ENCODE measurements at regions not wholly inside any gene's neighbourhood (a gene's known extent, or its start where the extent isn't known, plus 50 kb on each side); places are given as distances from the start of the nearest gene placed in this dataset.

DNA sequence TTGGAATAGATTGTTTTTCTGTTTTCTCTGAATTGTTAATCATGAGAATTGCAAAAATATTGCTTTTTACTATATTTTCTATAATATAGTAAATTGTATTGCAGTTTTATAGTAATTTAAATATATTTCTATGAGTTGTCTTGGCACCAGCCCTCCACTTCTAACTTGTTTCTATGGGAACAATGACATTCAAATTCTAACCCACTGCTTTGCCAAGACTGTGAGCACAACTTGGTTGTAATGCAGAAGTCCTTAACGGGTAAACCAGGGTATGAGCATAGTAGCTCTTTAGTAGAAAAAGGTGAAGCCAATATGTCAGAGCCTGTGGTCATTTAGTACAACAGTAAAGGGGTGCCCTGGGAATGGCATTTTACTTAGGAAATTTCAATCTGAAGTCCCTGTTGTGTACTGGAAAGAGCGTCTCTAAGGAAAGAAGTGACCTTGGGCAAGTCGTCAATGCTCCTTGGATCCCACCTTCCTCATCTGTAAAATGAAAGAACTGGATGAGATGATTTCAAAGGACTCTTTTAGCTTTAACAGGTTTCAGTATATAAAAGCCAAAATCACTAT lies 283.3 kb downstream of the ATP23 start:
- H3K36me3 ChIP-seq (replicated peaks): no peaks in the 10 kb centered on the region
- no peak overlapping the region for H3K27ac ChIP-seq
- DNase-seq: no peak
- no peaks in the 10 kb centered on the region for H3K27me3 ChIP-seq (replicated peaks)
- no peak overlapping the region for H3K4me3 ChIP-seq (ENCODE audit: low read depth, low read length)
- in situ Hi-C loops (cut with HindIII; ENCODE audit: low pct_ligation_motif_present, low sequenced_read_pairs): no loop called here
- TF ChIP-seq, protein P1, sequence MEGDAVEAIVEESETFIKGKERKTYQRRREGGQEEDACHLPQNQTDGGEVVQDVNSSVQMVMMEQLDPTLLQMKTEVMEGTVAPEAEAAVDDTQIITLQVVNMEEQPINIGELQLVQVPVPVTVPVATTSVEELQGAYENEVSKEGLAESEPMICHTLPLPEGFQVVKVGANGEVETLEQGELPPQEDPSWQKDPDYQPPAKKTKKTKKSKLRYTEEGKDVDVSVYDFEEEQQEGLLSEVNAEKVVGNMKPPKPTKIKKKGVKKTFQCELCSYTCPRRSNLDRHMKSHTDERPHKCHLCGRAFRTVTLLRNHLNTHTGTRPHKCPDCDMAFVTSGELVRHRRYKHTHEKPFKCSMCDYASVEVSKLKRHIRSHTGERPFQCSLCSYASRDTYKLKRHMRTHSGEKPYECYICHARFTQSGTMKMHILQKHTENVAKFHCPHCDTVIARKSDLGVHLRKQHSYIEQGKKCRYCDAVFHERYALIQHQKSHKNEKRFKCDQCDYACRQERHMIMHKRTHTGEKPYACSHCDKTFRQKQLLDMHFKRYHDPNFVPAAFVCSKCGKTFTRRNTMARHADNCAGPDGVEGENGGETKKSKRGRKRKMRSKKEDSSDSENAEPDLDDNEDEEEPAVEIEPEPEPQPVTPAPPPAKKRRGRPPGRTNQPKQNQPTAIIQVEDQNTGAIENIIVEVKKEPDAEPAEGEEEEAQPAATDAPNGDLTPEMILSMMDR (IDR thresholded peaks at IDR 0.05; ENCODE audit: low read depth, low read length, missing control alignments): no peak

DNA sequence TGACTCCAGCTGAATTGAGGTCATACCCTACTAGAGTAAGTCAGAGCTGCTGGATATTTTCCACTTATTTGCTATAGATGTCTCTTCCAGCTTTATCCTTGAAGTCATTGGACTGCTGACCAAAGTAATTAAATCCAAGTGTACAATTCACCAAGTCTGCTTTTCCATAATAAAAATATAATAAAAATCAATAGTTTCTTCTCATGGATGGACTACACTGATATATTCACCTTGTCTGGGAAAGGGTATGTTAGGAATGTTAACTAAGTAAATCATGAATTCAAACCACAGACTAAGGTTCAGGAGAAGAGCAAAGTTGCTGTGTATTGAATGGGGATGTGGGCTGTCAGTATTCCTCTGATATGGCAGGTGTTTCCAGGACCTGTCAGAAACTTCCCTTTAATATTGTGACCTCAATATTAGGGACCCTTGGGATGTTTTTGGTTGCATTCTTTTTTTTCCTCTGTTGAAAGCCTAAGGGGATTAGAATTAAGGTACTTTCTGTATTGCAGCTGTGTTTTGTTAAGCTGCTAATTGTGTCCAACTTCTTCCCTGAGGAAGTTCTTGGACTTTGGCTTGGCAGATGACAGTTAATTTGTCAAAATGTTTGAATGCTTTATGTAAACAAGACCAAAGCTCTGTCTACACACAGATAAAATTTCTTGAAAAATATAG lies 284.0 kb downstream of the ATP23 start:
- TF ChIP-seq, protein P1 (IDR thresholded peaks at IDR 0.05; ENCODE audit: low read depth, low read length, missing control alignments): no peak
- H3K36me3 ChIP-seq (replicated peaks): no peaks in the 10 kb centered on the region
- H3K27ac ChIP-seq: no peak overlapping the region
- in situ Hi-C loops (cut with HindIII; ENCODE audit: low pct_ligation_motif_present, low sequenced_read_pairs): no loop called here
- no peak overlapping the region for H3K4me3 ChIP-seq (ENCODE audit: low read depth, low read length)
- no peaks in the 10 kb centered on the region for H3K27me3 ChIP-seq (replicated peaks)
- no peak for DNase-seq

DNA sequence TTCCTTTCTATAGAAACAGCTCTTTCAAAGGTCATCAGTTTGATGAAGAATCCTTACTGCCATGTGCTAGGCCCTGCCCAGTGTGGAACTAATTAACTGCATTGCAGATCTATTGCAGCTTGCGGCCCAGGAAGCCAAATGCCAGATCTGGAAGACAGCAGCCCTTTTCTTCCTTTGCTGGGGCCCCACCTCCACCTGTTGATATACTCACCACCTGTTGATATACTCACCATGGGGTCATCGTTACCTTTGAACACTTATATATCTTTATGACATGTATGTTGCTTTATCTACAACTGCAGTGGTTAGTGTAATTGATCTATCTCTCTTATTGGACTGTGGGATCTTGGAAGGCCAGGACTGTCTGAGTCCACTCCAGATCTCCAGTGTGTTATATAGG lies 292.5 kb downstream of the ATP23 start:
- H3K36me3 ChIP-seq (replicated peaks): no peaks in the 10 kb centered on the region
- H3K27ac ChIP-seq: no peak overlapping the region
- TF ChIP-seq, protein P1 (IDR thresholded peaks at IDR 0.05; ENCODE audit: low read depth, low read length, missing control alignments): no peak
- in situ Hi-C loops (cut with HindIII; ENCODE audit: low pct_ligation_motif_present, low sequenced_read_pairs): no loop called here
- DNase-seq: no peak
- H3K4me3 ChIP-seq (ENCODE audit: low read depth, low read length): no peak overlapping the region
- H3K27me3 ChIP-seq (replicated peaks): no peaks in the 10 kb centered on the region

DNA sequence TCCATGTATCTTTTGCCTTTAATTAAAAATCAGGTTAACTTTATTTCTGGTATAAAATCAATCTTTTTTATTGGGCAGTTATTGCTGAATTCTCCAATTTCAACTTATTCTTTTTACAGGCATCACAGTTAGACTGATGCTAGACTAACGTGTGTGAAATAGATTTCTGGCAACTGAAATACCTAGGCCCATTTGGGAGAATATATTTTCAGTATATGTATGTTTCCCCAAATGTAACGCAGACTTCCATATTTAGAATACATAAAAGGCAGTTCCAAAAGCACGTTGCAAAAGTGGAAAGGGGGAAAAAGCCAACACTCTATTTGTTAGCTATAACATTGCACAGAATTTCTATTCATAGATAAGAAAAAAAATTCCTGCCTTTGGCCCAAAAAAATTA lies 297.0 kb downstream of the ATP23 start:
- TF ChIP-seq, protein P1 (IDR thresholded peaks at IDR 0.05; ENCODE audit: low read depth, low read length, missing control alignments): no peak
- H3K4me3 ChIP-seq (ENCODE audit: low read depth, low read length): no peak overlapping the region
- H3K27ac ChIP-seq: no peak overlapping the region
- in situ Hi-C loops (cut with HindIII; ENCODE audit: low pct_ligation_motif_present, low sequenced_read_pairs): no loop called here
- no peaks in the 10 kb centered on the region for H3K27me3 ChIP-seq (replicated peaks)
- no peak for DNase-seq
- H3K36me3 ChIP-seq (replicated peaks): no peaks in the 10 kb centered on the region

DNA sequence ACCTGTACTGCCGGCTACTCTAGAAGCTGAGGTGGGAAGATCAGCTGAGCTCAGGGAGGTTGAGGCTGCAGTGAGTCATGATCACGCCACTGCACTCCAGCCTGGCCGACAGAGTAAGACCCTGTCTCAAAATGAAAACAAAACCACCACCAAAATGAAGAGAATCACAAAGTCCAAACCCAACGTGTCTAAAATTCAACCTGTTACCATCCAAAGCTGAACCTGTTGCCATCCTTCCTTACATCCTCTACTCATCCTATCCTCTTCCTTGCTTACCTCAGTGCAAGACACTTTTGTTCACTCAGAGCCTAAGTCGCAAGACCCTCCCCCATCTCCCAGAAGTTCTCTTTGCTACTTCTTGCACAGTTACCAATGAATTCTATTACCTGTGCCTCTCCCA lies 299.7 kb downstream of the ATP23 start:
- Histone ChIP-seq H3K4me3 (ENCODE audit: low read depth, low read length) (no peak overlapping the region), H3K27ac (no peak overlapping the region), H3K36me3 (replicated peaks) (no peaks in the 10 kb centered on the region), H3K27me3 (replicated peaks) (no peaks in the 10 kb centered on the region)
- in situ Hi-C loops (cut with HindIII; ENCODE audit: low pct_ligation_motif_present, low sequenced_read_pairs): no loop called here
- no peak for DNase-seq
- TF ChIP-seq, protein P1 (IDR thresholded peaks at IDR 0.05; ENCODE audit: low read depth, low read length, missing control alignments): no peak
